HG03469 (cell line): ENCODE measurements at regions not wholly inside any gene's neighbourhood (a gene's known extent, or its start where the extent isn't known, plus 50 kb on each side); places are given as distances from the start of the nearest gene placed in this dataset.

Source experiments
- ATAC-seq: cut with Tn5 transposase; IDR thresholded peaks from one replicate; pipeline ENCODE4 v1.9.1; 2021; ENCODE audit warnings: mild to moderate bottlenecking, moderate library complexity, moderate number of reproducible peaks; ENCODE audit not compliant: unreplicated experiment

- no peak for ATAC-seq
These were observed 681.2 kb upstream of the TSPY4 start for GRCh38 chrY:8656101-8656500.

GRCh38 chrY:8656515-8656914 is 680.7 kb upstream of the TSPY4 start:
- ATAC-seq, result no peak

- ATAC-seq, result no peak
These were observed 677.5 kb upstream of the TSPY4 start for GRCh38 chrY:8659721-8660120.

- no peak for ATAC-seq
These were observed 663.4 kb upstream of the TSPY4 start for GRCh38 chrY:8673896-8674295.

- no peak for ATAC-seq
These were observed 659.8 kb upstream of the TSPY4 start for GRCh38 chrY:8677336-8677935.

- ATAC-seq, result no peak
These were observed 650.1 kb upstream of the TSPY4 start for GRCh38 chrY:8687154-8687553.

- no peak for ATAC-seq
These were observed 646.2 kb upstream of the TSPY4 start for GRCh38 chrY:8690901-8691685.

- no peak for ATAC-seq
These were observed 638.7 kb upstream of the TSPY4 start for GRCh38 chrY:8698571-8698970.

- no peak for ATAC-seq
These were observed 631.5 kb upstream of the TSPY4 start for GRCh38 chrY:8705636-8706300.

GRCh38 chrY:8712296-8712695 is 625.0 kb upstream of the TSPY4 start:
- ATAC-seq, result no peak

- ATAC-seq, result no peak
These were observed 622.0 kb upstream of the TSPY4 start for GRCh38 chrY:8715226-8715625.

GRCh38 chrY:8726616-8727015 is 610.6 kb upstream of the TSPY4 start:
- ATAC-seq, result no peak

- no peak for ATAC-seq
These were observed 607.3 kb upstream of the TSPY4 start for GRCh38 chrY:8729971-8730370.

- ATAC-seq, result no peak
These were observed 595.8 kb upstream of the TSPY4 start for GRCh38 chrY:8741343-8742069.

GRCh38 chrY:8764184-8764583 is 573.1 kb upstream of the TSPY4 start:
- no peak for ATAC-seq

- no peak for ATAC-seq
These were observed 555.9 kb upstream of the TSPY4 start for GRCh38 chrY:8781184-8781890.

- no peak for ATAC-seq
These were observed 542.7 kb upstream of the TSPY4 start for GRCh38 chrY:8794561-8794960.

- no peak for ATAC-seq
These were observed 532.9 kb upstream of the TSPY4 start for GRCh38 chrY:8804317-8804716.

GRCh38 chrY:8807648-8808408 is 529.4 kb upstream of the TSPY4 start:
- no peak for ATAC-seq

GRCh38 chrY:8808611-8809010 is 528.7 kb upstream of the TSPY4 start:
- ATAC-seq, result no peak
